GM23338 (cell line): ENCODE measurements at regions not wholly inside any gene's neighbourhood (a gene's known extent, or its start where the extent isn't known, plus 50 kb on each side); places are given as distances from the start of the nearest gene placed in this dataset.

Experiments used
- ATAC-seq: fragments of 200-7000 bp; cut with Tn5 transposase; 3 replicates; pipeline ENCODE4 v1.9.1; 2020
- DNase-seq: peaks from one replicate; pipeline ENCODE4 v3.0.0-alpha.2; 2015; ENCODE audit warnings: low spot score
- H2AFZ ChIP-seq: fragments of 200-600 bp; sonication (generic); 2 replicates; pipeline ENCODE4 v1.8.0; 2016; ENCODE audit warnings: antibody characterized with exemption, mild to moderate bottlenecking, moderate library complexity
- H3F3A ChIP-seq: fragments of 200-600 bp; sonication (generic); replicated peaks from 2 replicates; pipeline ENCODE4 v1.8.0; 2017; ENCODE audit warnings: antibody characterized with exemption, mixed run types, low read depth
- H3K27ac ChIP-seq: fragments of 200-600 bp; sonication (generic); 2 replicates; pipeline ENCODE4 v1.6.1; 2016; ENCODE audit warnings: low read depth
- H3K27me3 ChIP-seq: fragments of 200-600 bp; sonication (generic); 2 replicates; pipeline ENCODE4 v1.8.0; 2016; ENCODE audit warnings: mild to moderate bottlenecking, mixed run types, moderate library complexity; ENCODE audit not compliant: insufficient read depth
- H3K36me3 ChIP-seq: fragments of 200-600 bp; sonication (generic); 2 replicates; pipeline ENCODE4 v1.8.0; 2016; ENCODE audit warnings: mild to moderate bottlenecking; ENCODE audit not compliant: insufficient read depth
- H3K4me1 ChIP-seq: fragments of 200-600 bp; sonication (generic); 2 replicates; pipeline ENCODE4 v1.8.0; 2016; ENCODE audit warnings: mild to moderate bottlenecking, moderate library complexity; ENCODE audit not compliant: insufficient read depth
- H3K4me2 ChIP-seq: fragments of 200-600 bp; sonication (generic); 2 replicates; pipeline ENCODE4 v1.7.1; 2017; ENCODE audit warnings: mixed run types
- H3K4me3 ChIP-seq: fragments of 200-600 bp; sonication (generic); 2 replicates; pipeline ENCODE4 v1.6.1; 2016; ENCODE audit warnings: mixed run types
- H3K79me2 ChIP-seq: fragments of 200-600 bp; sonication (generic); replicated peaks from 2 replicates; pipeline ENCODE4 v1.8.0; 2017; ENCODE audit warnings: mild to moderate bottlenecking; ENCODE audit not compliant: insufficient read depth
- H3K9me2 ChIP-seq: fragments of 200-600 bp; sonication (generic); 2 replicates; pipeline ENCODE4 v1.8.0; 2017; ENCODE audit not compliant: insufficient read depth
- H4K20me1 ChIP-seq: fragments of 200-600 bp; sonication (generic); replicated peaks from 2 replicates; pipeline ENCODE4 v1.8.0; 2017; ENCODE audit warnings: mild to moderate bottlenecking; ENCODE audit not compliant: insufficient read depth
- H3K27ac Mint-ChIP-seq: 2 replicates; pipeline ENCODE4 v1.8.0; 2020; ENCODE audit warnings: inconsistent platforms, mild to moderate bottlenecking, moderate library complexity, mixed read lengths
- H3K27me3 Mint-ChIP-seq: 3 replicates; pipeline ENCODE4 v1.8.0; 2022; ENCODE audit warnings: low read depth, mild to moderate bottlenecking, moderate library complexity, mixed read lengths, inconsistent platforms; ENCODE audit not compliant: insufficient read depth, poor library complexity
- H3K36me3 Mint-ChIP-seq: 3 replicates; pipeline ENCODE4 v1.8.0; 2021; ENCODE audit warnings: low read depth, mild to moderate bottlenecking, inconsistent platforms, moderate library complexity, mixed read lengths
- H3K4me1 Mint-ChIP-seq: 3 replicates; pipeline ENCODE4 v1.8.0; 2020; ENCODE audit warnings: mild to moderate bottlenecking, inconsistent platforms, mixed read lengths
- H3K4me3 Mint-ChIP-seq: 3 replicates; pipeline ENCODE4 v1.8.0; 2021; ENCODE audit warnings: moderate library complexity, mild to moderate bottlenecking, inconsistent platforms, mixed read lengths
- H3K9me3 Mint-ChIP-seq: 3 replicates; pipeline ENCODE4 v1.8.0; 2020; ENCODE audit warnings: moderate library complexity, mild to moderate bottlenecking, inconsistent platforms, mixed read lengths
- CREB1 ChIP-seq: fragments of 250-450 bp; sonication (Bioruptor Pico); IDR thresholded peaks from 2 replicates; pipeline ENCODE4 v1.5.0; 2020; ENCODE audit warnings: low read depth, mild to moderate bottlenecking, moderate library complexity
- NANOG ChIP-seq: IDR thresholded peaks from 2 replicates; pipeline ENCODE4 v1.6.1; 2016; ENCODE audit warnings: antibody characterized with exemption, borderline replicate concordance
- POLR2AphosphoS5 ChIP-seq: IDR thresholded peaks from 2 replicates; pipeline ENCODE4 v1.6.1; 2016; ENCODE audit warnings: antibody characterized with exemption, low read depth
- ZNF114 ChIP-seq: fragments of 250-450 bp; sonication (Bioruptor Pico); IDR thresholded peaks from 2 replicates; pipeline ENCODE4 v1.5.0; 2020; ENCODE audit warnings: mild to moderate bottlenecking, moderate library complexity
- ZNF462 ChIP-seq: fragments of 250-450 bp; sonication (Bioruptor Pico); IDR thresholded peaks from 2 replicates; pipeline ENCODE4 v1.5.0; 2020; ENCODE audit warnings: mild to moderate bottlenecking, moderate library complexity
- TF ChIP-seq, protein P1 (sequence below): IDR thresholded peaks from 2 replicates; pipeline ENCODE4 v1.6.1; 2016; ENCODE audit warnings: antibody characterized with exemption

DNA sequence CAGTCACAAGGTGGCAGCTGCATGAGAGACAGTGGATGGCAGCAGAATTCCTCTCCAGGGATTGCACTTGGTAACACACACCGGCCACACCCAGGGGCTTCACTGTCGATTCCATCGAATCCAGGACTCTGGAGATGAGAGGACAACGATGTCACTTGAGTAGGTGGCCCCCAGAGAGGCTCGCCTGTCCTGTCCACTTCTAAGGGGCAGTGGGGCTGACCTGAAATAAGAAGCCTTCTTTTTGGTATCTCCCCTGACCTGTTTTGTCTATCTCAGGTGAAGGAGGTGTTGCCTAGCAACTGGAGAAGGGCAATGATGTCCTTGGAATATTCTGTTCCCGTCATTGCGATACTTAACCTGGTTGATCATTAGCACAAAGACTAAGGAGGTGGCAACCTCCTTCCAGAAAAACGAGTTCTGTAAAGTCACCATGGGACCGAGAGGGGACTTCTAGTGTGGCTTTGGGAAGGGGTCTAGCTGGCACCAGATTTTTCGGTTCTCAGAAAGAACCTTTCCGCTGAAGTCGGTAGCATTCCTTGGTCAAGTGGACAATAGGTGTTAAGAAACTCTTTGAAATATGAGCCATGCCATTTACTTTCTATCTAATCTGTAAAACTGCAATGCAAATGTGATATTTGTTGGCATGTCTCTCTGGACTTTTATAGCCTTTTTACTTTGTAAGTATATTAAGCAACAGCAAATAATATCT lies 85.2 kb upstream of the TMPRSS2 start (continued):
- TF ChIP-seq ZNF462 (no peak), CREB1 (CRISPR knock-in tag) (no peak), POLR2AphosphoS5 (no peak), ZNF114 (no peak), NANOG (no peak)

DNA sequence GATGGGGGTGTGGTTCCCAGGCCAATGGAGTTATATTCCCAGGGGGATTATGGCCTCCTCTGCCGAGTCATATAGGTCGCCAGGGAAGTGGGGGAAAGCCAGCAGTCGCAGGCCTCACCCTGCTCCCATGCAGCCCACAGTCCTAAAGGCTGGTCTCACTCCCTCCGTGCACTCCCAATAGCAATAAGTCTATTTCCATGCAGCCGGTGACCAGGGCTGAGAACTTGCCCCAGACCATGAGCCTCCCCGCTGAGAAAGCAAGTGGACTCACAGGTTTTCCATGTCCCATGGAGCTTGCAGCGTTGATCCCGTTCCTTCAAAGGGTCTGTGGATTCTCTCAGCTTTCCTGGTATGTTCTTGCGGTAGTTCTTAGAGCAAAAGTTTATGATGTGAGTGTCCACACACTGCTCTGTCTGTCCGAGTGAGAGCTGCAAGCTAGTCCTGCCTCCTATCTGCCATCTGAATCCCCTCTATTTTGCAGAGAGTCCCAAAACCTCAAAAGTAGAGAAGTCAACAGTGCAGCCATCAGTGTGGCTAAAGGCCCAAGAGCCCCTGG lies 81.7 kb upstream of the TMPRSS2 start:
- no peak for DNase-seq
- Mint-ChIP-seq H3K27ac (no peak overlapping the region), H3K27me3 (peaks cover 9% of the 10 kb centered on the region), H3K9me3 (peaks cover 7% of the 10 kb centered on the region; the same call in 2 of the 3 replicates), H3K36me3 (peaks cover 4% of the 10 kb centered on the region; the same call in 2 of the 3 replicates), H3K4me1 (peaks cover 15% of the 10 kb centered on the region), H3K4me3 (no peak overlapping the region)
- no peaks in the 10 kb centered on the region for H3F3A ChIP-seq
- H3K4me1 ChIP-seq: peaks cover 17% of the 10 kb centered on the region
- no peaks in the 10 kb centered on the region for H3K79me2 ChIP-seq
- no peak overlapping the region for H2AFZ ChIP-seq
- no peaks in the 10 kb centered on the region for H3K27me3 ChIP-seq
- no peak overlapping the region for H3K4me2 ChIP-seq
- no peak for ATAC-seq
- H3K36me3 ChIP-seq: no peaks in the 10 kb centered on the region
- H3K4me3 ChIP-seq: no peak overlapping the region
- H3K9me2 ChIP-seq: 0 out of 2 replicates have a peak, but pooled peaks cover 5% of the 10 kb centered on the region
- H4K20me1 ChIP-seq: no peaks in the 10 kb centered on the region
- H3K27ac ChIP-seq: no peak overlapping the region
- no peak for TF ChIP-seq ZNF462
- TF ChIP-seq, protein P1, sequence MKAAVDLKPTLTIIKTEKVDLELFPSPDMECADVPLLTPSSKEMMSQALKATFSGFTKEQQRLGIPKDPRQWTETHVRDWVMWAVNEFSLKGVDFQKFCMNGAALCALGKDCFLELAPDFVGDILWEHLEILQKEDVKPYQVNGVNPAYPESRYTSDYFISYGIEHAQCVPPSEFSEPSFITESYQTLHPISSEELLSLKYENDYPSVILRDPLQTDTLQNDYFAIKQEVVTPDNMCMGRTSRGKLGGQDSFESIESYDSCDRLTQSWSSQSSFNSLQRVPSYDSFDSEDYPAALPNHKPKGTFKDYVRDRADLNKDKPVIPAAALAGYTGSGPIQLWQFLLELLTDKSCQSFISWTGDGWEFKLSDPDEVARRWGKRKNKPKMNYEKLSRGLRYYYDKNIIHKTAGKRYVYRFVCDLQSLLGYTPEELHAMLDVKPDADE: no peak
